ENCODE measurements at regions not wholly inside any gene's neighbourhood (a gene's known extent, or its start where the extent isn't known, plus 50 kb on each side); places are given as distances from the start of the nearest gene placed in this dataset.

DNA sequence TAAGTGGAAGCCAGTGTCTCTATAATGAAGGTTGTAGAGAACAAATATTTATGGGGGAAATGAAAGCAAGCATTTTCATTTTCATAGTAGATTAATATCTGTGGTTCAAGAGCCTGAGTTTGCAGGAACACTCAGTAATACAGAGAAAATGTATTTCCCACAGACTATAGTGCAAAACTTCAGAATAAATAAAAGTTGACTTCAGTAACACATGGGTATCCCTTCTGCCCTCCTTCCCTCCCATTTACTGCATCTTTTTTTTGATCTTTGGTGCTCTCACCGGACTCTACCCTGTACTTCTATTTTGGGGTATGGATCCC, 75.3 kb upstream of the AMN1 start:
- H3K14ac ChIP-seq (ENCODE audit: insufficient read length), result no peak overlapping the region
- no peaks in the 10 kb centered on the region for H3K79me1 ChIP-seq (ENCODE audit: low read depth, low read length)
- H3K4me3 ChIP-seq (ENCODE audit: extremely low read depth in 1 of 4, insufficient read depth in 2 of 4, low read depth in 3 of 4, low read length in 4 of 4), result no peak overlapping the region; a peak in 1 of 8 replicates
- no peaks in the 10 kb centered on the region for H4K20me1 ChIP-seq (replicated peaks in 1 of 2; ENCODE audit: control insufficient read depth in 1 of 2, insufficient read depth in 2 of 2, low read length in 2 of 2)
- H3K18ac ChIP-seq (ENCODE audit: extremely low read depth, low read length), result no peak overlapping the region
- no peak overlapping the region for H3K4ac ChIP-seq (replicated peaks; ENCODE audit: insufficient read length, low read depth, low read length)
- DNase-seq (ENCODE audit: low read depth in 1 of 2, low spot score in 2 of 2) (no peak), FAIRE-seq (no peak)
- CTCF ChIA-PET (ENCODE audit: partially characterized antibody), result interaction anchor here (1.0 to 1.6 kb wide), 2 partner anchors 10 to 14 kb away, joined by 4 read pairs; no protein-coding TSS in a partner anchor
- H2AK5ac ChIP-seq (ENCODE audit: low read depth, low read length), result no peak overlapping the region
- H3K79me2 ChIP-seq (ENCODE audit: control insufficient read depth in 1 of 2, insufficient read depth in 2 of 2, low read length in 2 of 2), result no peaks in the 10 kb centered on the region
- H3K27ac ChIP-seq (ENCODE audit: low read depth, low read length), result no peak overlapping the region
- no peak overlapping the region for H4K91ac ChIP-seq (replicated peaks; ENCODE audit: insufficient read length, low read length)
- 68% methylated on average over 1 of the region's 1 CpG; no CpG with 5 or more reads in 1 of the 2 experiments for WGBS, 2 experiments (ENCODE audit: extremely low coverage in 1 of 2, insufficient coverage in 1 of 2, insufficient read length in 1 of 2, insufficient replicate concordance in 2 of 2, low coverage in 1 of 2, low lambda C conversion rate in 2 of 2, missing lambda C conversion rate in 1 of 2)
- H2BK5ac ChIP-seq (ENCODE audit: low read depth, low read length), result no peak overlapping the region
- no peaks in the 10 kb centered on the region for H3K9me3 ChIP-seq (ENCODE audit: insufficient read depth in 2 of 2, low read depth in 1 of 2, low read length in 1 of 2)
- no peak overlapping the region for H4K8ac ChIP-seq (ENCODE audit: extremely low read depth, insufficient read depth, low read length)
- no peaks in the 10 kb centered on the region for H3K4me1 ChIP-seq (replicated peaks in 1 of 4; ENCODE audit: control insufficient read depth in 3 of 4, insufficient read depth in 4 of 4, low read length in 3 of 4)
- no peaks in the 10 kb centered on the region for H3K36me3 ChIP-seq (ENCODE audit: control insufficient read depth in 2 of 4, insufficient read depth in 4 of 4, low read length in 3 of 4)
- H2BK12ac ChIP-seq (ENCODE audit: low read depth, low read length), result no peak overlapping the region
- H3K9ac ChIP-seq (replicated peaks in 1 of 4; ENCODE audit: extremely low read depth in 1 of 4, low read depth in 3 of 4, low read length in 3 of 4), result no peak overlapping the region
- H4K5ac ChIP-seq (ENCODE audit: insufficient read length, low read depth, low read length), result no peak overlapping the region
- POLR2A ChIA-PET (ENCODE audit: partially characterized antibody), result no interaction called here
- no peak overlapping the region for H2BK120ac ChIP-seq (replicated peaks; ENCODE audit: low read depth, low read length)
- H3K4me2 ChIP-seq (ENCODE audit: insufficient read depth in 1 of 2, low read depth in 2 of 2, low read length in 2 of 2), result no peak overlapping the region
- H3K56ac ChIP-seq (replicated peaks; ENCODE audit: insufficient read length, low read depth, low read length), result no peak overlapping the region
- no peak overlapping the region for H2BK15ac ChIP-seq (ENCODE audit: low read length)
- H2BK20ac ChIP-seq (ENCODE audit: low read length), result no peak overlapping the region
- H2AFZ ChIP-seq (ENCODE audit: low read length), result no peak overlapping the region
- no peaks in the 10 kb centered on the region for H3K23me2 ChIP-seq (ENCODE audit: low read depth, low read length)
- H3K27me3 ChIP-seq (replicated peaks in 1 of 4; ENCODE audit: control insufficient read depth in 3 of 4, extremely low read depth in 1 of 4, insufficient read depth in 3 of 4, low read length in 3 of 4), result no peaks in the 10 kb centered on the region
- H3K23ac ChIP-seq (ENCODE audit: insufficient read length), result no peak overlapping the region
- TF ChIP-seq, protein P1, sequence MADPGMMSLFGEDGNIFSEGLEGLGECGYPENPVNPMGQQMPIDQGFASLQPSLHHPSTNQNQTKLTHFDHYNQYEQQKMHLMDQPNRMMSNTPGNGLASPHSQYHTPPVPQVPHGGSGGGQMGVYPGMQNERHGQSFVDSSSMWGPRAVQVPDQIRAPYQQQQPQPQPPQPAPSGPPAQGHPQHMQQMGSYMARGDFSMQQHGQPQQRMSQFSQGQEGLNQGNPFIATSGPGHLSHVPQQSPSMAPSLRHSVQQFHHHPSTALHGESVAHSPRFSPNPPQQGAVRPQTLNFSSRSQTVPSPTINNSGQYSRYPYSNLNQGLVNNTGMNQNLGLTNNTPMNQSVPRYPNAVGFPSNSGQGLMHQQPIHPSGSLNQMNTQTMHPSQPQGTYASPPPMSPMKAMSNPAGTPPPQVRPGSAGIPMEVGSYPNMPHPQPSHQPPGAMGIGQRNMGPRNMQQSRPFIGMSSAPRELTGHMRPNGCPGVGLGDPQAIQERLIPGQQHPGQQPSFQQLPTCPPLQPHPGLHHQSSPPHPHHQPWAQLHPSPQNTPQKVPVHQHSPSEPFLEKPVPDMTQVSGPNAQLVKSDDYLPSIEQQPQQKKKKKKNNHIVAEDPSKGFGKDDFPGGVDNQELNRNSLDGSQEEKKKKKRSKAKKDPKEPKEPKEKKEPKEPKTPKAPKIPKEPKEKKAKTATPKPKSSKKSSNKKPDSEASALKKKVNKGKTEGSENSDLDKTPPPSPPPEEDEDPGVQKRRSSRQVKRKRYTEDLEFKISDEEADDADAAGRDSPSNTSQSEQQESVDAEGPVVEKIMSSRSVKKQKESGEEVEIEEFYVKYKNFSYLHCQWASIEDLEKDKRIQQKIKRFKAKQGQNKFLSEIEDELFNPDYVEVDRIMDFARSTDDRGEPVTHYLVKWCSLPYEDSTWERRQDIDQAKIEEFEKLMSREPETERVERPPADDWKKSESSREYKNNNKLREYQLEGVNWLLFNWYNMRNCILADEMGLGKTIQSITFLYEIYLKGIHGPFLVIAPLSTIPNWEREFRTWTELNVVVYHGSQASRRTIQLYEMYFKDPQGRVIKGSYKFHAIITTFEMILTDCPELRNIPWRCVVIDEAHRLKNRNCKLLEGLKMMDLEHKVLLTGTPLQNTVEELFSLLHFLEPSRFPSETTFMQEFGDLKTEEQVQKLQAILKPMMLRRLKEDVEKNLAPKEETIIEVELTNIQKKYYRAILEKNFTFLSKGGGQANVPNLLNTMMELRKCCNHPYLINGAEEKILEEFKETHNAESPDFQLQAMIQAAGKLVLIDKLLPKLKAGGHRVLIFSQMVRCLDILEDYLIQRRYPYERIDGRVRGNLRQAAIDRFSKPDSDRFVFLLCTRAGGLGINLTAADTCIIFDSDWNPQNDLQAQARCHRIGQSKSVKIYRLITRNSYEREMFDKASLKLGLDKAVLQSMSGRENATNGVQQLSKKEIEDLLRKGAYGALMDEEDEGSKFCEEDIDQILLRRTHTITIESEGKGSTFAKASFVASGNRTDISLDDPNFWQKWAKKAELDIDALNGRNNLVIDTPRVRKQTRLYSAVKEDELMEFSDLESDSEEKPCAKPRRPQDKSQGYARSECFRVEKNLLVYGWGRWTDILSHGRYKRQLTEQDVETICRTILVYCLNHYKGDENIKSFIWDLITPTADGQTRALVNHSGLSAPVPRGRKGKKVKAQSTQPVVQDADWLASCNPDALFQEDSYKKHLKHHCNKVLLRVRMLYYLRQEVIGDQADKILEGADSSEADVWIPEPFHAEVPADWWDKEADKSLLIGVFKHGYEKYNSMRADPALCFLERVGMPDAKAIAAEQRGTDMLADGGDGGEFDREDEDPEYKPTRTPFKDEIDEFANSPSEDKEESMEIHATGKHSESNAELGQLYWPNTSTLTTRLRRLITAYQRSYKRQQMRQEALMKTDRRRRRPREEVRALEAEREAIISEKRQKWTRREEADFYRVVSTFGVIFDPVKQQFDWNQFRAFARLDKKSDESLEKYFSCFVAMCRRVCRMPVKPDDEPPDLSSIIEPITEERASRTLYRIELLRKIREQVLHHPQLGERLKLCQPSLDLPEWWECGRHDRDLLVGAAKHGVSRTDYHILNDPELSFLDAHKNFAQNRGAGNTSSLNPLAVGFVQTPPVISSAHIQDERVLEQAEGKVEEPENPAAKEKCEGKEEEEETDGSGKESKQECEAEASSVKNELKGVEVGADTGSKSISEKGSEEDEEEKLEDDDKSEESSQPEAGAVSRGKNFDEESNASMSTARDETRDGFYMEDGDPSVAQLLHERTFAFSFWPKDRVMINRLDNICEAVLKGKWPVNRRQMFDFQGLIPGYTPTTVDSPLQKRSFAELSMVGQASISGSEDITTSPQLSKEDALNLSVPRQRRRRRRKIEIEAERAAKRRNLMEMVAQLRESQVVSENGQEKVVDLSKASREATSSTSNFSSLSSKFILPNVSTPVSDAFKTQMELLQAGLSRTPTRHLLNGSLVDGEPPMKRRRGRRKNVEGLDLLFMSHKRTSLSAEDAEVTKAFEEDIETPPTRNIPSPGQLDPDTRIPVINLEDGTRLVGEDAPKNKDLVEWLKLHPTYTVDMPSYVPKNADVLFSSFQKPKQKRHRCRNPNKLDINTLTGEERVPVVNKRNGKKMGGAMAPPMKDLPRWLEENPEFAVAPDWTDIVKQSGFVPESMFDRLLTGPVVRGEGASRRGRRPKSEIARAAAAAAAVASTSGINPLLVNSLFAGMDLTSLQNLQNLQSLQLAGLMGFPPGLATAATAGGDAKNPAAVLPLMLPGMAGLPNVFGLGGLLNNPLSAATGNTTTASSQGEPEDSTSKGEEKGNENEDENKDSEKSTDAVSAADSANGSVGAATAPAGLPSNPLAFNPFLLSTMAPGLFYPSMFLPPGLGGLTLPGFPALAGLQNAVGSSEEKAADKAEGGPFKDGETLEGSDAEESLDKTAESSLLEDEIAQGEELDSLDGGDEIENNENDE (IDR thresholded peaks at IDR 0.05; ENCODE audit: insufficient replicate concordance, low read length), result no peak
- no peak for TF ChIP-seq POLR2A (IDR thresholded peaks at IDR 0.05; ENCODE audit: control extremely low read depth in 1 of 2, low read depth in 2 of 2, low read length in 2 of 2)

All from H1 (cell line).